ENCODE measurements at regions not wholly inside any gene's neighbourhood (a gene's known extent, or its start where the extent isn't known, plus 50 kb on each side); places are given as distances from the start of the nearest gene placed in this dataset.

DNA sequence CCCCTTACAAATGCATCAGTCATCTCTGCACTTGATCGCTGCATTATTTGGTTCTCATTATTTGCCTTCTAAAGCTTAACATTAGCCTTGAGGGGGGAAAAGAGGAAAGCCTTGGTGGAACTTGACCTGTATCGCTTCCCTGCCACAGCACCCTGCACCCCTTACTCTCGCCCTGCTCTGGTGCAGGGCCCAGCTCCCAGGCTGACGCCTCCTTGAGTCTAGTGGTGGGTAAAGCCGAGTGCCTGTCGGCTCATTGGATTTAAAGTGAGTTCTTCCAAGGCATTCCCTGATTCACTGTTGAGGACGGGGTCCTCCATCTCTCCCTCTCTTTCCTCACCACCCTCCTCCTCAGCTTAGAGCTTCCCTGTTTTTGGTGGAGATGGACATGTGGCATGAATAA is 145.0 kb upstream of the GYPC start:
- TF ChIP-seq, protein P1, sequence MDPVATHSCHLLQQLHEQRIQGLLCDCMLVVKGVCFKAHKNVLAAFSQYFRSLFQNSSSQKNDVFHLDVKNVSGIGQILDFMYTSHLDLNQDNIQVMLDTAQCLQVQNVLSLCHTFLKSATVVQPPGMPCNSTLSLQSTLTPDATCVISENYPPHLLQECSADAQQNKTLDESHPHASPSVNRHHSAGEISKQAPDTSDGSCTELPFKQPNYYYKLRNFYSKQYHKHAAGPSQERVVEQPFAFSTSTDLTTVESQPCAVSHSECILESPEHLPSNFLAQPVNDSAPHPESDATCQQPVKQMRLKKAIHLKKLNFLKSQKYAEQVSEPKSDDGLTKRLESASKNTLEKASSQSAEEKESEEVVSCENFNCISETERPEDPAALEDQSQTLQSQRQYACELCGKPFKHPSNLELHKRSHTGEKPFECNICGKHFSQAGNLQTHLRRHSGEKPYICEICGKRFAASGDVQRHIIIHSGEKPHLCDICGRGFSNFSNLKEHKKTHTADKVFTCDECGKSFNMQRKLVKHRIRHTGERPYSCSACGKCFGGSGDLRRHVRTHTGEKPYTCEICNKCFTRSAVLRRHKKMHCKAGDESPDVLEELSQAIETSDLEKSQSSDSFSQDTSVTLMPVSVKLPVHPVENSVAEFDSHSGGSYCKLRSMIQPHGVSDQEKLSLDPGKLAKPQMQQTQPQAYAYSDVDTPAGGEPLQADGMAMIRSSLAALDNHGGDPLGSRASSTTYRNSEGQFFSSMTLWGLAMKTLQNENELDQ (CRISPR knock-in tag; IDR thresholded peaks at IDR 0.05; ENCODE audit: borderline replicate concordance) = no peak
- TF ChIP-seq EZH2 (conservative IDR thresholded peaks at IDR 0.05; ENCODE audit: low read depth, low read length) (no peak), ZNF558 (CRISPR knock-in tag; IDR thresholded peaks at IDR 0.05; ENCODE audit: borderline replicate concordance) (no peak), RBAK (CRISPR knock-in tag; IDR thresholded peaks at IDR 0.05) (no peak), EP300 (IDR thresholded peaks at IDR 0.05; ENCODE audit: low read depth in 2 of 2, low read length in 2 of 2) (no peak), EP300 (CRISPR knock-in tag; IDR thresholded peaks at IDR 0.05; ENCODE audit: borderline replicate concordance) (no peak), NFRKB (IDR thresholded peaks at IDR 0.05) (no peak), ASH2L (IDR thresholded peaks at IDR 0.05; ENCODE audit: insufficient read length, low read depth, low read length) (no peak), JUN (CRISPR knock-in tag; IDR thresholded peaks at IDR 0.05) (no peak), FOXJ3 (CRISPR knock-in tag; IDR thresholded peaks at IDR 0.05; ENCODE audit: borderline replicate concordance) (no peak)
- TF ChIP-seq, protein P2, sequence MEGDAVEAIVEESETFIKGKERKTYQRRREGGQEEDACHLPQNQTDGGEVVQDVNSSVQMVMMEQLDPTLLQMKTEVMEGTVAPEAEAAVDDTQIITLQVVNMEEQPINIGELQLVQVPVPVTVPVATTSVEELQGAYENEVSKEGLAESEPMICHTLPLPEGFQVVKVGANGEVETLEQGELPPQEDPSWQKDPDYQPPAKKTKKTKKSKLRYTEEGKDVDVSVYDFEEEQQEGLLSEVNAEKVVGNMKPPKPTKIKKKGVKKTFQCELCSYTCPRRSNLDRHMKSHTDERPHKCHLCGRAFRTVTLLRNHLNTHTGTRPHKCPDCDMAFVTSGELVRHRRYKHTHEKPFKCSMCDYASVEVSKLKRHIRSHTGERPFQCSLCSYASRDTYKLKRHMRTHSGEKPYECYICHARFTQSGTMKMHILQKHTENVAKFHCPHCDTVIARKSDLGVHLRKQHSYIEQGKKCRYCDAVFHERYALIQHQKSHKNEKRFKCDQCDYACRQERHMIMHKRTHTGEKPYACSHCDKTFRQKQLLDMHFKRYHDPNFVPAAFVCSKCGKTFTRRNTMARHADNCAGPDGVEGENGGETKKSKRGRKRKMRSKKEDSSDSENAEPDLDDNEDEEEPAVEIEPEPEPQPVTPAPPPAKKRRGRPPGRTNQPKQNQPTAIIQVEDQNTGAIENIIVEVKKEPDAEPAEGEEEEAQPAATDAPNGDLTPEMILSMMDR (CRISPR knock-in tag; IDR thresholded peaks at IDR 0.05) = no peak

Measured in HepG2 (cell line).